Ishikawa (cell line): ENCODE measurements at regions not wholly inside any gene's neighbourhood (a gene's known extent, or its start where the extent isn't known, plus 50 kb on each side); places are given as distances from the start of the nearest gene placed in this dataset.

Experiments used
- EP300 ChIP-seq: IDR thresholded peaks from 2 replicates; pipeline ENCODE4 v1.6.1; 2012; ENCODE audit warnings: borderline replicate concordance
- MAX ChIP-seq: IDR thresholded peaks from 2 replicates; pipeline ENCODE4 v1.6.1; 2012
- RAD21 ChIP-seq: IDR thresholded peaks from 2 replicates; pipeline ENCODE4 v1.6.1; 2012; ENCODE audit warnings: low read depth
- TEAD4 ChIP-seq: IDR thresholded peaks from 2 replicates; pipeline ENCODE4 v1.6.1; 2012
- USF1 ChIP-seq: IDR thresholded peaks from 2 replicates; pipeline ENCODE4 v1.6.1; 2012
- YY1 ChIP-seq: IDR thresholded peaks from 2 replicates; pipeline ENCODE4 v1.6.1; 2012; ENCODE audit warnings: low read depth
- ZBTB7A ChIP-seq: IDR thresholded peaks from 2 replicates; pipeline ENCODE4 v1.6.1; 2012; ENCODE audit warnings: low read depth

GRCh38 chr3:107441617-107442016, 64.4 kb downstream of the CCDC54 start:
- TF ChIP-seq EP300 (no peak), YY1 (no peak), RAD21 (no peak), TEAD4 (no peak), MAX (no peak), ZBTB7A (no peak), USF1 (no peak)
